ENCODE measurements at regions not wholly inside any gene's neighbourhood (a gene's known extent, or its start where the extent isn't known, plus 50 kb on each side); places are given as distances from the start of the nearest gene placed in this dataset.
"Not testable (repeated sequence)": the region's sequence is repeated elsewhere in the genome, so short reads cannot be mapped to it uniquely, and the experiment has no call there.

DNA sequence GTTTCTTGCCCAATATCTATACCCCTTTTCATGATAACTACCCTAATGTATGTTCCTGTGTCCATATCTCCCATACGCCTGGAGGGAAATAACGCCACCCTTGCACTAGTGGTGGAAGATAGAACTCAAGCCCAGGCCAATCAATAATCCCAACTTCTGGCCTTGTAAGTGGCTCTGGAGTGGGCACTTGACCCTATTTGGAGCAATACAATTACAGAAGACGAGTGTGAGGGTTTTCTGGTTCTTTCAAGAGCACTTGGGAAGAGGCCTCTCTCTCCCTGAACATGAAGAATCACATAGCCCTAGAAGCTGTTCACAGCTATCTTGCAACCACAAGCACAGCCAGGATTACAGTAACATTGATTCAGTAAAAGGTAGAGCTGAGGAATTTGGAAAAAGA lies 217.9 kb downstream of the RAB11FIP4 start:
- H2BK5ac ChIP-seq (ENCODE audit: low read length): no peak overlapping the region
- no peaks in the 10 kb centered on the region for H3K79me2 ChIP-seq (ENCODE audit: control insufficient read depth, insufficient read depth, low read length)
- no peaks in the 10 kb centered on the region for H3K27me3 ChIP-seq (ENCODE audit: insufficient read depth, low read length, poor library complexity)

DNA sequence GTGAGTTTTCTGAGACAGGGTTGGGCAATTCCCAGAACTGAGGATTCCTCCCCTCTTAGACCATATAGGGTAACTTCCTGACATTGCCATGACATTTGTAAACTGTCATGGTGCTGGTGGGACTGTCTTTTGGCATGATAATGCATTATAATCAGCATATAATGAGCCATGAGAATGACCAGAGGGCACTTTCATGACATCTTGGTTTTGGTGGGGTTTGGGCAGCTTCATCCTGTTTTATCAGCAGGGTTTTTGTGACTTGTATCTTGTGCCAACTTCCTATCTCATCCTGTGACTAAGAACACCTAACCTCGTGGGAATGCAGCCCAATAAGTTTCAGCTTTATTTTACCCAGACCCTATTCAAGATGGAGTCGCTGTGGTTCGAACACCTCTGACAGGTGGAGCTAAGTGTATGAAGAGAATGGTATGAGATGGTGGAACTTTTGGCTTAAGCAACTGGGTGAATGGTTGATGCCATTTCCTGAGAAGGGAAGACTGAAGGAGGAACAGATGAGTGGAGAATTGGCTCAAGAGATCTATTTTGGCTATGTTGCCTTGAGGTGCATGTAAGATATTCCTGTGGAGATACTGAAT lies 217.3 kb downstream of the RAB11FIP4 start:
- no peak overlapping the region for H4K8ac ChIP-seq (ENCODE audit: low read depth, low read length)
- no peak overlapping the region for H2AK5ac ChIP-seq (ENCODE audit: low read length)
- no peak overlapping the region for H3K56ac ChIP-seq (ENCODE audit: low read length)
- H3K79me1 ChIP-seq (ENCODE audit: low read length): no peaks in the 10 kb centered on the region
- no peak overlapping the region for H3K4ac ChIP-seq (ENCODE audit: low read depth, low read length)
- H3K23ac ChIP-seq (ENCODE audit: low read length): no peak overlapping the region
- WGBS (ENCODE audit: extremely low coverage, insufficient coverage, low lambda C conversion rate): no CpG with 5 or more reads among the region's 3 CpGs
- H3K9ac ChIP-seq (ENCODE audit: low read length): no peak overlapping the region
- H3K27ac ChIP-seq (ENCODE audit: low read depth, low read length): no peak overlapping the region
- no peak overlapping the region for H2BK15ac ChIP-seq (replicated peaks; ENCODE audit: low read depth)
- no peaks in the 10 kb centered on the region for H3K79me2 ChIP-seq (ENCODE audit: control insufficient read depth, insufficient read depth, low read length)
- no peak overlapping the region for H4K5ac ChIP-seq (ENCODE audit: low read length)
- peaks cover 6% of the 10 kb centered on the region for H3K4me1 ChIP-seq (ENCODE audit: control insufficient read depth, low read depth, low read length)
- no peak overlapping the region for H3K18ac ChIP-seq (ENCODE audit: low read length)
- no peak overlapping the region for H2BK5ac ChIP-seq (ENCODE audit: low read length)
- DNase-seq: no peak
- H3K4me3 ChIP-seq (ENCODE audit: low read length): no peak overlapping the region
- no peaks in the 10 kb centered on the region for H3K27me3 ChIP-seq (ENCODE audit: insufficient read depth, low read length, poor library complexity)
- H3K36me3 ChIP-seq (ENCODE audit: control insufficient read depth, insufficient read depth, low read length): no peaks in the 10 kb centered on the region
- no peak overlapping the region for H3K4me2 ChIP-seq (ENCODE audit: low read length)
- H2BK120ac ChIP-seq (ENCODE audit: low read depth, low read length): no peak overlapping the region

More for the DNA sequence above, 217.9 kb downstream of the RAB11FIP4 start:
- Histone ChIP-seq H3K4me3 (ENCODE audit: low read length) (no peak overlapping the region), H4K8ac (ENCODE audit: low read depth, low read length) (no peak overlapping the region), H3K4me1 (ENCODE audit: control insufficient read depth, low read depth, low read length) (peaks cover 6% of the 10 kb centered on the region), H3K23ac (ENCODE audit: low read length) (no peak overlapping the region), H3K18ac (ENCODE audit: low read length) (no peak overlapping the region), H2AK5ac (ENCODE audit: low read length) (no peak overlapping the region), H3K9ac (ENCODE audit: low read length) (no peak overlapping the region), H3K79me1 (ENCODE audit: low read length) (no peaks in the 10 kb centered on the region), H3K4ac (ENCODE audit: low read depth, low read length) (no peak overlapping the region), H3K4me2 (ENCODE audit: low read length) (no peak overlapping the region), H4K5ac (ENCODE audit: low read length) (no peak overlapping the region), H3K27ac (ENCODE audit: low read depth, low read length) (no peak overlapping the region), H2BK15ac (replicated peaks; ENCODE audit: low read depth) (no peak overlapping the region), H3K36me3 (ENCODE audit: control insufficient read depth, insufficient read depth, low read length) (no peaks in the 10 kb centered on the region), H3K56ac (ENCODE audit: low read length) (no peak overlapping the region), H2BK120ac (ENCODE audit: low read depth, low read length) (no peak overlapping the region)
- no CpG with 5 or more reads among the region's 3 CpGs for WGBS (ENCODE audit: extremely low coverage, insufficient coverage, low lambda C conversion rate)
- no peak for DNase-seq

DNA sequence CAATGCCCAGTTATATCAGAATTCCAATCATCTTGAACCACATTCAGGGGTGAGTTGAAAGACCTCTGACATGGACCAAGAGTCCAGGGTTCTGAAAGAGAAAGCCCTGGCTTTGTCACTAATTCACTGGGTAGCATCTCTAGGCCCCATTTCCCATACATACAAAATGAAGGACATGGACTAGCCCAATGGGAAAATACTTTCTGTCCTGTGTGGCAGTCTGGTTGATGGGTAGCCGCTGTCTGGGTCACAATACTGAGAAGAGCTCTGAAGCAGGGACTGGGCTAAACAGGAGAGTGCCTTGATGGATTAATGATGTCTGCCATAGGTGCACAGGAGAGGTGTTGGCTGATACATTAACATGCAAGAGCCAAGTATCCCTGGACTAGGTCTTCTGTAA lies 214.3 kb downstream of the RAB11FIP4 start:
- Histone ChIP-seq H3K27me3 (ENCODE audit: insufficient read depth, low read length, poor library complexity) (no peaks in the 10 kb centered on the region), H3K4me3 (ENCODE audit: low read length) (no peak overlapping the region)

GRCh38 chr17:31604936-31605335 lies 213.5 kb downstream of the RAB11FIP4 start:
- Histone ChIP-seq H4K5ac (ENCODE audit: low read length) (no peak overlapping the region), H3K4ac (ENCODE audit: low read depth, low read length) (no peak overlapping the region), H2AK5ac (ENCODE audit: low read length) (no peak overlapping the region), H3K79me1 (ENCODE audit: low read length) (no peaks in the 10 kb centered on the region), H2BK120ac (ENCODE audit: low read depth, low read length) (no peak overlapping the region), H3K4me2 (ENCODE audit: low read length) (no peak overlapping the region), H2BK15ac (replicated peaks; ENCODE audit: low read depth) (no peak overlapping the region), H4K8ac (ENCODE audit: low read depth, low read length) (no peak overlapping the region), H3K79me2 (ENCODE audit: control insufficient read depth, insufficient read depth, low read length) (no peaks in the 10 kb centered on the region), H3K23ac (ENCODE audit: low read length) (no peak overlapping the region), H3K27me3 (ENCODE audit: insufficient read depth, low read length, poor library complexity) (no peaks in the 10 kb centered on the region), H3K4me3 (ENCODE audit: low read length) (no peak overlapping the region), H3K4me1 (ENCODE audit: control insufficient read depth, low read depth, low read length) (no peaks in the 10 kb centered on the region), H2BK5ac (ENCODE audit: low read length) (no peak overlapping the region), H3K18ac (ENCODE audit: low read length) (no peak overlapping the region), H3K9ac (ENCODE audit: low read length) (no peak overlapping the region), H3K27ac (ENCODE audit: low read depth, low read length) (no peak overlapping the region), H3K36me3 (ENCODE audit: control insufficient read depth, insufficient read depth, low read length) (no peaks in the 10 kb centered on the region), H3K56ac (ENCODE audit: low read length) (no peak overlapping the region)
- no peak for DNase-seq
- no CpG with 5 or more reads among the region's 5 CpGs for WGBS (ENCODE audit: extremely low coverage, insufficient coverage, low lambda C conversion rate)

More for the DNA sequence above, 214.3 kb downstream of the RAB11FIP4 start:
- Histone ChIP-seq H3K4ac (ENCODE audit: low read depth, low read length) (no peak overlapping the region), H4K5ac (ENCODE audit: low read length) (no peak overlapping the region), H3K36me3 (ENCODE audit: control insufficient read depth, insufficient read depth, low read length) (no peaks in the 10 kb centered on the region), H2AK5ac (ENCODE audit: low read length) (no peak overlapping the region), H2BK15ac (replicated peaks; ENCODE audit: low read depth) (no peak overlapping the region), H3K9ac (ENCODE audit: low read length) (no peak overlapping the region), H3K56ac (ENCODE audit: low read length) (no peak overlapping the region), H3K18ac (ENCODE audit: low read length) (no peak overlapping the region), H3K79me2 (ENCODE audit: control insufficient read depth, insufficient read depth, low read length) (no peaks in the 10 kb centered on the region), H3K27ac (ENCODE audit: low read depth, low read length) (no peak overlapping the region), H3K4me1 (ENCODE audit: control insufficient read depth, low read depth, low read length) (peaks cover 4% of the 10 kb centered on the region), H3K79me1 (ENCODE audit: low read length) (no peaks in the 10 kb centered on the region), H4K8ac (ENCODE audit: low read depth, low read length) (no peak overlapping the region), H2BK120ac (ENCODE audit: low read depth, low read length) (no peak overlapping the region), H3K4me2 (ENCODE audit: low read length) (no peak overlapping the region), H2BK5ac (ENCODE audit: low read length) (no peak overlapping the region), H3K23ac (ENCODE audit: low read length) (no peak overlapping the region)
- DNase-seq: no peak
- WGBS (ENCODE audit: extremely low coverage, insufficient coverage, low lambda C conversion rate): no CpG with 5 or more reads among the region's 1 CpG

- WGBS (ENCODE audit: extremely low coverage, insufficient coverage, low lambda C conversion rate): no CpG with 5 or more reads among the region's 9 CpGs
- H2AK5ac ChIP-seq (ENCODE audit: low read length); H3K18ac ChIP-seq (ENCODE audit: low read length); H4K8ac ChIP-seq (ENCODE audit: low read depth, low read length); H3K4me2 ChIP-seq (ENCODE audit: low read length); DNase-seq; H2BK120ac ChIP-seq (ENCODE audit: low read depth, low read length); H4K5ac ChIP-seq (ENCODE audit: low read length); H3K4ac ChIP-seq (ENCODE audit: low read depth, low read length); H3K27me3 ChIP-seq (ENCODE audit: insufficient read depth, low read length, poor library complexity); H3K36me3 ChIP-seq (ENCODE audit: control insufficient read depth, insufficient read depth, low read length); H3K4me3 ChIP-seq (ENCODE audit: low read length); H2BK5ac ChIP-seq (ENCODE audit: low read length); H3K23ac ChIP-seq (ENCODE audit: low read length); H2BK15ac ChIP-seq (replicated peaks; ENCODE audit: low read depth); H3K27ac ChIP-seq (ENCODE audit: low read depth, low read length); H3K79me2 ChIP-seq (ENCODE audit: control insufficient read depth, insufficient read depth, low read length); H3K9ac ChIP-seq (ENCODE audit: low read length); H3K79me1 ChIP-seq (ENCODE audit: low read length); H3K56ac ChIP-seq (ENCODE audit: low read length): not testable (repeated sequence)
- peaks cover 11% of the 10 kb centered on the region for H3K4me1 ChIP-seq (ENCODE audit: control insufficient read depth, low read depth, low read length)
Measured at GRCh38 chr17:31600144-31600543, 208.7 kb downstream of the RAB11FIP4 start.

GRCh38 chr17:31598921-31599571 lies 207.6 kb downstream of the RAB11FIP4 start:
- no peaks in the 10 kb centered on the region for H3K79me2 ChIP-seq (ENCODE audit: control insufficient read depth, insufficient read depth, low read length)
- no peak overlapping the region for H2BK15ac ChIP-seq (replicated peaks; ENCODE audit: low read depth)
- peaks cover 11% of the 10 kb centered on the region for H3K4me1 ChIP-seq (ENCODE audit: control insufficient read depth, low read depth, low read length)
- H3K23ac ChIP-seq (ENCODE audit: low read length): no peak overlapping the region
- H4K5ac ChIP-seq (ENCODE audit: low read length): no peak overlapping the region
- H3K27me3 ChIP-seq (ENCODE audit: insufficient read depth, low read length, poor library complexity): no peaks in the 10 kb centered on the region
- no peak overlapping the region for H3K4me2 ChIP-seq (ENCODE audit: low read length)
- no peaks in the 10 kb centered on the region for H3K36me3 ChIP-seq (ENCODE audit: control insufficient read depth, insufficient read depth, low read length)
- no peak overlapping the region for H2BK5ac ChIP-seq (ENCODE audit: low read length)
- no peak overlapping the region for H3K18ac ChIP-seq (ENCODE audit: low read length)
- no CpG with 5 or more reads among the region's 11 CpGs for WGBS (ENCODE audit: extremely low coverage, insufficient coverage, low lambda C conversion rate)
- no peak for DNase-seq
- H4K8ac ChIP-seq (ENCODE audit: low read depth, low read length): no peak overlapping the region
- H3K4ac ChIP-seq (ENCODE audit: low read depth, low read length): no peak overlapping the region
- no peak overlapping the region for H3K4me3 ChIP-seq (ENCODE audit: low read length)
- no peak overlapping the region for H3K56ac ChIP-seq (ENCODE audit: low read length)
- no peak overlapping the region for H3K27ac ChIP-seq (ENCODE audit: low read depth, low read length)
- H2BK120ac ChIP-seq (ENCODE audit: low read depth, low read length): no peak overlapping the region
- no peaks in the 10 kb centered on the region for H3K79me1 ChIP-seq (ENCODE audit: low read length)
- H3K9ac ChIP-seq (ENCODE audit: low read length): no peak overlapping the region
- no peak overlapping the region for H2AK5ac ChIP-seq (ENCODE audit: low read length)

Data from mesendoderm (in vitro differentiated cells).